GM12878 (cell line): ENCODE measurements at regions not wholly inside any gene's neighbourhood (a gene's known extent, or its start where the extent isn't known, plus 50 kb on each side); places are given as distances from the start of the nearest gene placed in this dataset.

Experiments
- ASH2L ChIP-seq: fragments of 300-600, 200-600 bp; sonication (generic); IDR thresholded peaks from 2 replicates; pipeline ENCODE4 v1.6.1; 2017; ENCODE audit warnings: low read depth, mild to moderate bottlenecking, borderline replicate concordance
- ATF7 ChIP-seq: fragments of 450-650 bp; IDR thresholded peaks from 2 replicates; pipeline ENCODE4 v1.6.1; 2016; ENCODE audit warnings: low read depth, mild to moderate bottlenecking
- BCL11A ChIP-seq: IDR thresholded peaks from 2 replicates; pipeline ENCODE4 v1.6.1; 2011; ENCODE audit warnings: low read depth, low read length
- BRCA1 ChIP-seq: IDR thresholded peaks from 2 replicates; pipeline ENCODE4 v1.6.1; 2011; ENCODE audit warnings: low read depth, low read length, improper control_type of control experiment
- CHD2 ChIP-seq: IDR thresholded peaks from 2 replicates; pipeline ENCODE4 v1.6.1; 2011; ENCODE audit warnings: low read depth, low read length, improper control_type of control experiment, borderline replicate concordance
- GABPA ChIP-seq: IDR thresholded peaks from 2 replicates; pipeline ENCODE4 v1.6.1; 2014; ENCODE audit warnings: antibody characterized with exemption, low read depth, mild to moderate bottlenecking, inconsistent platforms
- HCFC1 ChIP-seq: fragments of 150-350 bp; IDR thresholded peaks from 2 replicates; pipeline ENCODE4 v1.6.1; 2014; ENCODE audit warnings: low read length
- IRF4 ChIP-seq: IDR thresholded peaks from 2 replicates; pipeline ENCODE4 v1.6.1; 2011; ENCODE audit warnings: low read depth, low read length
- JUNB ChIP-seq: IDR thresholded peaks from 2 replicates; pipeline ENCODE4 v1.6.1; 2016; ENCODE audit warnings: antibody characterized with exemption, mild to moderate bottlenecking
- KDM1A ChIP-seq: fragments of 200-600 bp; sonication (generic); IDR thresholded peaks from 2 replicates; pipeline ENCODE4 v1.6.1; 2016; ENCODE audit warnings: borderline replicate concordance
- MEF2B ChIP-seq: fragments of 450-650 bp; IDR thresholded peaks from 2 replicates; pipeline ENCODE4 v1.6.1; 2018; ENCODE audit warnings: mild to moderate bottlenecking, moderate library complexity; ENCODE audit not compliant: partially characterized antibody, poor library complexity, severe bottlenecking
- MTA3 ChIP-seq: IDR thresholded peaks from 2 replicates; pipeline ENCODE4 v1.6.1; 2012; ENCODE audit warnings: low read length, inconsistent platforms, borderline replicate concordance
- MYC ChIP-seq: IDR thresholded peaks from 2 replicates; pipeline ENCODE4 v1.6.1; 2011; ENCODE audit warnings: mild to moderate bottlenecking, low read length, moderate library complexity, inconsistent platforms; ENCODE audit not compliant: insufficient read depth, insufficient replicate concordance, insufficient read length, severe bottlenecking
- NFYB ChIP-seq: IDR thresholded peaks from 2 replicates; pipeline ENCODE4 v1.6.1; 2011; ENCODE audit warnings: low read depth, mild to moderate bottlenecking, low read length, improper control_type of control experiment, moderate library complexity; ENCODE audit not compliant: insufficient read depth
- POLR2A ChIP-seq: IDR thresholded peaks from 2 replicates; pipeline ENCODE4 v1.6.1; 2011; ENCODE audit warnings: low read depth, mild to moderate bottlenecking, low read length
- POLR2AphosphoS2 ChIP-seq: IDR thresholded peaks from 2 replicates; pipeline ENCODE4 v1.6.1; 2011; ENCODE audit warnings: low read depth, mild to moderate bottlenecking, low read length, improper control_type of control experiment, moderate library complexity
- RAD21 ChIP-seq: IDR thresholded peaks from 2 replicates; pipeline ENCODE4 v1.6.1; 2011; ENCODE audit warnings: mild to moderate bottlenecking, low read depth, low read length, moderate library complexity; ENCODE audit not compliant: insufficient read depth
- RAD51 ChIP-seq: fragments of 450-650 bp; IDR thresholded peaks from 2 replicates; pipeline ENCODE4 v1.6.1; 2016; ENCODE audit warnings: moderate library complexity, mild to moderate bottlenecking, inconsistent platforms
- RB1 ChIP-seq: fragments of 450-650 bp; formaldehyde crosslinking; IDR thresholded peaks from 2 replicates; pipeline ENCODE4 v1.6.1; 2017; ENCODE audit warnings: mild to moderate bottlenecking, borderline replicate concordance
- SMARCA5 ChIP-seq: fragments of 450-650 bp; IDR thresholded peaks from 2 replicates; pipeline ENCODE4 v1.6.1; 2017; ENCODE audit warnings: mild to moderate bottlenecking
- SP1 ChIP-seq: IDR thresholded peaks from one replicate; pipeline ENCODE4 v1.6.1; 2011; ENCODE audit warnings: low read depth, low read length
- SRF ChIP-seq, 2 experiments: IDR thresholded peaks; 2 replicates each; pipeline ENCODE4 v1.6.1; 2011; ENCODE audit warnings: low read depth in 2 of 2, low read length in 2 of 2, mild to moderate bottlenecking in 1 of 2, moderate library complexity in 1 of 2
- STAT1 ChIP-seq: fragments of 450-650 bp; conservative IDR thresholded peaks from 2 replicates; pipeline ENCODE4 v1.6.1; 2014; ENCODE audit warnings: antibody characterized with exemption, mild to moderate bottlenecking
- SUZ12 ChIP-seq: fragments of 200-600 bp; sonication (generic); IDR thresholded peaks from one replicate; pipeline ENCODE4 v1.6.1; 2018; ENCODE audit warnings: antibody characterized with exemption, mild to moderate bottlenecking; ENCODE audit not compliant: unreplicated experiment
- TCF12 ChIP-seq: IDR thresholded peaks from 2 replicates; pipeline ENCODE4 v1.6.1; 2011; ENCODE audit warnings: low read depth, mild to moderate bottlenecking, low read length
- TCF3 ChIP-seq: IDR thresholded peaks from 2 replicates; pipeline ENCODE4 v1.6.1; 2012; ENCODE audit warnings: low read depth, mild to moderate bottlenecking, low read length, borderline replicate concordance; ENCODE audit not compliant: insufficient read depth
- ZBED1 ChIP-seq: IDR thresholded peaks from 2 replicates; pipeline ENCODE4 v1.6.1; 2016; ENCODE audit warnings: borderline replicate concordance
- ZNF24 ChIP-seq: fragments of 450-650 bp; IDR thresholded peaks from 2 replicates; pipeline ENCODE4 v1.6.1; 2017; ENCODE audit warnings: antibody characterized with exemption, mild to moderate bottlenecking
- ZSCAN29 ChIP-seq: fragments of 450-650 bp; IDR thresholded peaks from 2 replicates; pipeline ENCODE4 v1.6.1; 2017; ENCODE audit warnings: mild to moderate bottlenecking, moderate library complexity
- TF ChIP-seq, protein P1 (sequence below): fragments of 450-650 bp; IDR thresholded peaks from 2 replicates; pipeline ENCODE4 v1.6.1; 2018; ENCODE audit warnings: borderline replicate concordance, mild to moderate bottlenecking; ENCODE audit not compliant: partially characterized antibody
- TF ChIP-seq, protein P2 (sequence below): IDR thresholded peaks from 2 replicates; pipeline ENCODE4 v1.6.1; 2011; ENCODE audit warnings: mild to moderate bottlenecking, low read depth, low read length, moderate library complexity; ENCODE audit not compliant: insufficient replicate concordance

DNA sequence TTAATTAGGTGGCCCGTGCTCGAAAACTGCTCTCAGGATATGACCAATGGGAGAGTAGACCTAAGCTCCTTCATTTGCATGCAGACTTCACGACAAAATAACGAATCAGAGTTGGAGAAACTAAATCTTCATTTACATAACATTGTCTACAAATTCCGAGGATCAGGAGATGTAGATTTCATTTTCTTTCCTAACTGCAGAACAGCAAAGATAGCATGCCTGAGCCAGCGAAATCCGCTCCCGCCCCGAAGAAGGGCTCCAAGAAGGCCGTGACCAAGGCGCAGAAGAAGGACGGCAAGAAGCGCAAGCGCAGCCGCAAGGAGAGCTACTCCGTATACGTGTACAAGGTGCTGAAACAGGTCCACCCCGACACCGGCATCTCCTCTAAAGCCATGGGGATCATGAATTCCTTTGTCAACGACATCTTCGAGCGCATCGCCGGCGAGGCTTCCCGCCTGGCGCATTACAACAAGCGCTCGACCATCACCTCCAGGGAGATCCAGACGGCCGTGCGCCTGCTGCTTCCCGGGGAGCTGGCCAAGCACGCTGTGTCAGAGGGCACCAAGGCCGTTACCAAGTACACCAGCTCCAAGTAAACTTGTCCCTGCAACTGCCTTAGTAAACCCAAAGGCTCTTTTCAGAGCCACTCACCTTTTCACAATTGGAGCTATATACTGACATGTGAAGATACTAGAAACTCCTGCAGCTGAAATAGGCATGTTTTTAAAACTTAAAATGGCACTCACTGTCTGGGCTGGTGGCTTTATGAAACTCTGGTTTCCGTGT is 96.5 kb downstream of the HFE start (continued):
- no peak for TF ChIP-seq SP1
- TF ChIP-seq BRCA1 = no peak
- no peak for TF ChIP-seq KDM1A
- no peak for TF ChIP-seq IRF4
- TF ChIP-seq MYC = no peak
- TF ChIP-seq STAT1 = no peak
- no peak for TF ChIP-seq HCFC1
- no peak for TF ChIP-seq BCL11A
- peak; percentile 37; the same call in 1 of the 2 replicates for TF ChIP-seq SMARCA5
- TF ChIP-seq GABPA = no peak
- no peak for TF ChIP-seq SRF (IDR thresholded peaks at IDR 0.05; ENCODE audit: low read depth in 2 of 2, low read length in 2 of 2)
- TF ChIP-seq RAD51 = no peak
- no peak for TF ChIP-seq MTA3
- TF ChIP-seq RAD21 = no peak
- no peak for TF ChIP-seq RB1
- no peak for TF ChIP-seq POLR2AphosphoS2
- no peak for TF ChIP-seq JUNB
- TF ChIP-seq ZSCAN29 = no peak
- TF ChIP-seq TCF12 = no peak
- TF ChIP-seq, protein P1, sequence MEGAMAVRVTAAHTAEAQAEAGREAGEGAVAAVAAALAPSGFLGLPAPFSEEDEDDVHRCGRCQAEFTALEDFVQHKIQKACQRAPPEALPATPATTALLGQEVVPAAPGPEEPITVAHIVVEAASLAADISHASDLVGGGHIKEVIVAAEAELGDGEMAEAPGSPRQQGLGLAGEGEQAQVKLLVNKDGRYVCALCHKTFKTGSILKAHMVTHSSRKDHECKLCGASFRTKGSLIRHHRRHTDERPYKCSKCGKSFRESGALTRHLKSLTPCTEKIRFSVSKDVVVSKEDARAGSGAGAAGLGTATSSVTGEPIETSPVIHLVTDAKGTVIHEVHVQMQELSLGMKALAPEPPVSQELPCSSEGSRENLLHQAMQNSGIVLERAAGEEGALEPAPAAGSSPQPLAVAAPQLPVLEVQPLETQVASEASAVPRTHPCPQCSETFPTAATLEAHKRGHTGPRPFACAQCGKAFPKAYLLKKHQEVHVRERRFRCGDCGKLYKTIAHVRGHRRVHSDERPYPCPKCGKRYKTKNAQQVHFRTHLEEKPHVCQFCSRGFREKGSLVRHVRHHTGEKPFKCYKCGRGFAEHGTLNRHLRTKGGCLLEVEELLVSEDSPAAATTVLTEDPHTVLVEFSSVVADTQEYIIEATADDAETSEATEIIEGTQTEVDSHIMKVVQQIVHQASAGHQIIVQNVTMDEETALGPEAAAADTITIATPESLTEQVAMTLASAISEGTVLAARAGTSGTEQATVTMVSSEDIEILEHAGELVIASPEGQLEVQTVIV = no peak
- TF ChIP-seq ZBED1 = peak; percentile 58; the same call in 1 of the 2 replicates
- TF ChIP-seq ATF7 = no peak
- TF ChIP-seq ASH2L = no peak
- TF ChIP-seq, protein P2, sequence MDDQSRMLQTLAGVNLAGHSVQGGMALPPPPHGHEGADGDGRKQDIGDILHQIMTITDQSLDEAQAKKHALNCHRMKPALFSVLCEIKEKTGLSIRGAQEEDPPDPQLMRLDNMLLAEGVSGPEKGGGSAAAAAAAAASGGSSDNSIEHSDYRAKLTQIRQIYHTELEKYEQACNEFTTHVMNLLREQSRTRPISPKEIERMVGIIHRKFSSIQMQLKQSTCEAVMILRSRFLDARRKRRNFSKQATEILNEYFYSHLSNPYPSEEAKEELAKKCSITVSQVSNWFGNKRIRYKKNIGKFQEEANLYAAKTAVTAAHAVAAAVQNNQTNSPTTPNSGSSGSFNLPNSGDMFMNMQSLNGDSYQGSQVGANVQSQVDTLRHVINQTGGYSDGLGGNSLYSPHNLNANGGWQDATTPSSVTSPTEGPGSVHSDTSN = no peak
- TF ChIP-seq POLR2A = peak; percentile 85
- no peak for TF ChIP-seq CHD2
- TF ChIP-seq ZNF24 = no peak
- peak; percentile 55; the same call in 1 of the 2 replicates for TF ChIP-seq TCF3
- peak; percentile 73 for TF ChIP-seq NFYB
- TF ChIP-seq MEF2B = no peak
- TF ChIP-seq SUZ12 = no peak
